GM19328 (cell line): ENCODE measurements at regions not wholly inside any gene's neighbourhood (a gene's known extent, or its start where the extent isn't known, plus 50 kb on each side); places are given as distances from the start of the nearest gene placed in this dataset.
"Not testable (repeated sequence)": the region's sequence is repeated elsewhere in the genome, so short reads cannot be mapped to it uniquely, and the experiment has no call there.

Experiments
- ATAC-seq: cut with Tn5 transposase; IDR thresholded peaks from one replicate; pipeline ENCODE4 v1.9.1; 2021; ENCODE audit warnings: mild to moderate bottlenecking, moderate library complexity; ENCODE audit not compliant: unreplicated experiment

GRCh38 chr13:44052780-44053184, 173.1 kb downstream of the LACC1 start:
- ATAC-seq: no peak

- ATAC-seq: no peak
These were observed 173.5 kb downstream of the LACC1 start for GRCh38 chr13:44053208-44053607.

GRCh38 chr13:44054525-44054924, 174.8 kb downstream of the LACC1 start:
- no peak for ATAC-seq

GRCh38 chr13:44055681-44056080, 176.0 kb downstream of the LACC1 start:
- not testable (repeated sequence) for ATAC-seq

- ATAC-seq: no peak
These were observed 178.4 kb downstream of the LACC1 start for GRCh38 chr13:44058067-44058466.

- no peak for ATAC-seq
These were observed 179.0 kb downstream of the LACC1 start for GRCh38 chr13:44058624-44059215.

GRCh38 chr13:44061876-44062275, 182.2 kb downstream of the LACC1 start:
- no peak for ATAC-seq

- ATAC-seq: no peak
These were observed 183.8 kb downstream of the LACC1 start for GRCh38 chr13:44063467-44063866.

- no peak for ATAC-seq
These were observed 184.2 kb downstream of the LACC1 start for GRCh38 chr13:44063881-44064280.

- no peak for ATAC-seq
These were observed 184.7 kb downstream of the LACC1 start for GRCh38 chr13:44064357-44064756.

- ATAC-seq: no peak
These were observed 188.5 kb downstream of the LACC1 start for GRCh38 chr13:44068169-44068568.

GRCh38 chr13:44068737-44069136, 189.0 kb downstream of the LACC1 start:
- ATAC-seq: no peak

GRCh38 chr13:44072536-44072935, 192.8 kb downstream of the LACC1 start:
- ATAC-seq: no peak

- ATAC-seq: no peak
These were observed 194.9 kb downstream of the LACC1 start for GRCh38 chr13:44074611-44075010.

- no peak for ATAC-seq
These were observed 195.4 kb downstream of the LACC1 start for GRCh38 chr13:44075113-44075512.

GRCh38 chr13:44078806-44079376, 199.2 kb downstream of the LACC1 start:
- no peak for ATAC-seq

- no peak for ATAC-seq
These were observed 199.9 kb downstream of the LACC1 start for GRCh38 chr13:44079413-44080205.

- ATAC-seq: no peak
These were observed 204.4 kb downstream of the LACC1 start for GRCh38 chr13:44084146-44084545.

- ATAC-seq: no peak
These were observed 206.7 kb downstream of the LACC1 start for GRCh38 chr13:44086389-44086788.

GRCh38 chr13:44088411-44088810, 208.7 kb downstream of the LACC1 start:
- ATAC-seq: no peak

GRCh38 chr13:44088991-44089413, 209.3 kb downstream of the LACC1 start:
- ATAC-seq: no peak

- ATAC-seq: no peak
These were observed 209.7 kb downstream of the LACC1 start for GRCh38 chr13:44089452-44089851.
